ENCODE measurements at regions not wholly inside any gene's neighbourhood (a gene's known extent, or its start where the extent isn't known, plus 50 kb on each side); places are given as distances from the start of the nearest gene placed in this dataset.

- H3K27me3 ChIP-seq = no peaks in the 10 kb centered on the region
- peaks cover 0 to 9% (median 0%) of the 10 kb centered on the region in 4 donors for H3K9me3 ChIP-seq
- DNase-seq = no peak
- no peaks in the 10 kb centered on the region for H3K36me3 ChIP-seq
- TF ChIP-seq POLR2A (IDR thresholded peaks at IDR 0.05) (no peak), CTCF (IDR thresholded peaks at IDR 0.05) (no peak), POLR2AphosphoS5 (IDR thresholded peaks at IDR 0.05) (no peak), EP300 (IDR thresholded peaks at IDR 0.05) (no peak)
- WGBS, 5 donors = 81 to 89% (median 88%) methylated on average over 3 of the region's 3 CpGs
- intact Hi-C loops (cut with DNase I; ENCODE audit: low total_unique reads) = no loop called here
- H3K27ac ChIP-seq = no peak overlapping the region
- no peaks in the 10 kb centered on the region for H3K4me1 ChIP-seq
- H3K4me3 ChIP-seq = no peak overlapping the region
Observed at GRCh38 chr4:29983890-29984289, 736.3 kb upstream of the PCDH7 start.

GRCh38 chr4:30001628-30002027 is 718.5 kb upstream of the PCDH7 start:
- TF ChIP-seq EP300 (IDR thresholded peaks at IDR 0.05) (no peak), CTCF (IDR thresholded peaks at IDR 0.05) (no peak), POLR2A (IDR thresholded peaks at IDR 0.05) (no peak), POLR2AphosphoS5 (IDR thresholded peaks at IDR 0.05) (no peak)
- Histone ChIP-seq H3K27ac (no peak overlapping the region), H3K4me1 (no peaks in the 10 kb centered on the region), H3K27me3 (no peaks in the 10 kb centered on the region), H3K36me3 (no peaks in the 10 kb centered on the region), H3K9me3 (peaks cover 0 to 6% (median 2%) of the 10 kb centered on the region in 4 donors), H3K4me3 (no peak overlapping the region)
- 50 to 63% (median 56%) methylated on average over 1 of the region's 1 CpG for WGBS, 5 donors
- DNase-seq = no peak
- intact Hi-C loops (cut with DNase I; ENCODE audit: low total_unique reads) = no loop called here

GRCh38 chr4:30002341-30002740 is 717.8 kb upstream of the PCDH7 start:
- WGBS, 5 donors = 67 to 79% (median 74%) methylated on average over 3 of the region's 3 CpGs
- no peak for TF ChIP-seq POLR2AphosphoS5 (IDR thresholded peaks at IDR 0.05)
- no peak for TF ChIP-seq CTCF (IDR thresholded peaks at IDR 0.05)
- TF ChIP-seq EP300 (IDR thresholded peaks at IDR 0.05) = no peak
- TF ChIP-seq POLR2A (IDR thresholded peaks at IDR 0.05) = no peak

GRCh38 chr4:30005995-30006394 is 714.2 kb upstream of the PCDH7 start:
- Histone ChIP-seq H3K27ac (no peak overlapping the region), H3K4me3 (no peak overlapping the region), H3K9me3 (peaks cover 0 to 21% (median 3%) of the 10 kb centered on the region in 4 donors), H3K36me3 (no peaks in the 10 kb centered on the region), H3K4me1 (no peaks in the 10 kb centered on the region), H3K27me3 (no peaks in the 10 kb centered on the region)
- intact Hi-C loops (cut with DNase I; ENCODE audit: low total_unique reads) = no loop called here
- 74 to 81% (median 79%) methylated on average over 4 of the region's 4 CpGs for WGBS, 5 donors
- no peak for TF ChIP-seq EP300 (IDR thresholded peaks at IDR 0.05)
- TF ChIP-seq CTCF (IDR thresholded peaks at IDR 0.05) = no peak
- no peak for TF ChIP-seq POLR2A (IDR thresholded peaks at IDR 0.05)
- TF ChIP-seq POLR2AphosphoS5 (IDR thresholded peaks at IDR 0.05) = no peak
- no peak for DNase-seq

More at GRCh38 chr4:30002341-30002740, 717.8 kb upstream of the PCDH7 start:
- H3K36me3 ChIP-seq = no peaks in the 10 kb centered on the region
- intact Hi-C loops (cut with DNase I; ENCODE audit: low total_unique reads) = no loop called here
- no peaks in the 10 kb centered on the region for H3K27me3 ChIP-seq
- peaks cover 0 to 9% (median 3%) of the 10 kb centered on the region in 4 donors for H3K9me3 ChIP-seq
- H3K4me1 ChIP-seq = no peaks in the 10 kb centered on the region
- no peak for DNase-seq
- H3K4me3 ChIP-seq = no peak overlapping the region
- no peak overlapping the region for H3K27ac ChIP-seq
